ENCODE measurements at regions not wholly inside any gene's neighbourhood (a gene's known extent, or its start where the extent isn't known, plus 50 kb on each side); places are given as distances from the start of the nearest gene placed in this dataset.

GRCh38 chr2:181250691-181251090, 206.5 kb upstream of the ITGA4 start:
- no peaks in the 10 kb centered on the region for H3K4me1 ChIP-seq (ENCODE audit: control insufficient read depth in 1 of 2, insufficient read depth in 2 of 2, low read length in 2 of 2)
- no peaks in the 10 kb centered on the region for H3K36me3 ChIP-seq (ENCODE audit: control insufficient read depth in 1 of 2, insufficient read depth in 2 of 2, low read length in 2 of 2)
- H3K27me3 ChIP-seq (ENCODE audit: low read depth, low read length) = no peaks in the 10 kb centered on the region
- H3K4me3 ChIP-seq (ENCODE audit: low read depth in 1 of 2, low read length in 2 of 2) = no peak overlapping the region
- no peaks in the 10 kb centered on the region for H3K9me3 ChIP-seq (ENCODE audit: control insufficient read depth in 1 of 2, low read length in 2 of 2)
- no peak overlapping the region for H3K27ac ChIP-seq (ENCODE audit: low read length)

- no peaks in the 10 kb centered on the region for H3K4me1 ChIP-seq (ENCODE audit: control insufficient read depth in 1 of 2, insufficient read depth in 2 of 2, low read length in 2 of 2)
- no peaks in the 10 kb centered on the region for H3K27me3 ChIP-seq (ENCODE audit: low read depth, low read length)
- H3K27ac ChIP-seq (ENCODE audit: low read length) = no peak overlapping the region
These were observed 204.7 kb upstream of the ITGA4 start for GRCh38 chr2:181252262-181253148.

GRCh38 chr2:181253438-181253837, 203.7 kb upstream of the ITGA4 start:
- no peak overlapping the region for H3K4me3 ChIP-seq (ENCODE audit: low read depth in 1 of 2, low read length in 2 of 2)
- no peaks in the 10 kb centered on the region for H3K9me3 ChIP-seq (ENCODE audit: control insufficient read depth in 1 of 2, low read length in 2 of 2)
- H3K27me3 ChIP-seq (ENCODE audit: low read depth, low read length) = no peaks in the 10 kb centered on the region
- no peaks in the 10 kb centered on the region for H3K36me3 ChIP-seq (ENCODE audit: control insufficient read depth in 1 of 2, insufficient read depth in 2 of 2, low read length in 2 of 2)
- H3K27ac ChIP-seq (ENCODE audit: low read length) = no peak overlapping the region
- H3K4me1 ChIP-seq (ENCODE audit: control insufficient read depth in 1 of 2, insufficient read depth in 2 of 2, low read length in 2 of 2) = no peaks in the 10 kb centered on the region

More at GRCh38 chr2:181252262-181253148, 204.7 kb upstream of the ITGA4 start:
- Histone ChIP-seq H3K9me3 (ENCODE audit: control insufficient read depth in 1 of 2, low read length in 2 of 2) (no peaks in the 10 kb centered on the region), H3K36me3 (ENCODE audit: control insufficient read depth in 1 of 2, insufficient read depth in 2 of 2, low read length in 2 of 2) (no peaks in the 10 kb centered on the region), H3K4me3 (ENCODE audit: low read depth in 1 of 2, low read length in 2 of 2) (no peak overlapping the region)

- Histone ChIP-seq H3K27me3 (ENCODE audit: low read depth, low read length) (no peaks in the 10 kb centered on the region), H3K4me1 (ENCODE audit: control insufficient read depth in 1 of 2, insufficient read depth in 2 of 2, low read length in 2 of 2) (no peaks in the 10 kb centered on the region), H3K27ac (ENCODE audit: low read length) (no peak overlapping the region), H3K36me3 (ENCODE audit: control insufficient read depth in 1 of 2, insufficient read depth in 2 of 2, low read length in 2 of 2) (no peaks in the 10 kb centered on the region), H3K4me3 (ENCODE audit: low read depth in 1 of 2, low read length in 2 of 2) (no peak overlapping the region), H3K9me3 (ENCODE audit: control insufficient read depth in 1 of 2, low read length in 2 of 2) (no peaks in the 10 kb centered on the region)
These were observed 201.5 kb upstream of the ITGA4 start for GRCh38 chr2:181255651-181256050.

- Histone ChIP-seq H3K27me3 (ENCODE audit: low read depth, low read length) (no peaks in the 10 kb centered on the region), H3K27ac (ENCODE audit: low read length) (no peak overlapping the region), H3K4me3 (ENCODE audit: low read depth in 1 of 2, low read length in 2 of 2) (no peak overlapping the region), H3K4me1 (ENCODE audit: control insufficient read depth in 1 of 2, insufficient read depth in 2 of 2, low read length in 2 of 2) (no peaks in the 10 kb centered on the region), H3K36me3 (ENCODE audit: control insufficient read depth in 1 of 2, insufficient read depth in 2 of 2, low read length in 2 of 2) (no peaks in the 10 kb centered on the region), H3K9me3 (ENCODE audit: control insufficient read depth in 1 of 2, low read length in 2 of 2) (no peaks in the 10 kb centered on the region)
These were observed 198.5 kb upstream of the ITGA4 start for GRCh38 chr2:181258720-181259119.

- Histone ChIP-seq H3K9me3 (ENCODE audit: control insufficient read depth in 1 of 2, low read length in 2 of 2) (no peaks in the 10 kb centered on the region), H3K27me3 (ENCODE audit: low read depth, low read length) (no peaks in the 10 kb centered on the region), H3K4me1 (ENCODE audit: control insufficient read depth in 1 of 2, insufficient read depth in 2 of 2, low read length in 2 of 2) (no peaks in the 10 kb centered on the region), H3K27ac (ENCODE audit: low read length) (no peak overlapping the region), H3K4me3 (ENCODE audit: low read depth in 1 of 2, low read length in 2 of 2) (no peak overlapping the region), H3K36me3 (ENCODE audit: control insufficient read depth in 1 of 2, insufficient read depth in 2 of 2, low read length in 2 of 2) (no peaks in the 10 kb centered on the region)
These were observed 194.4 kb upstream of the ITGA4 start for GRCh38 chr2:181262782-181263181.

- H3K27me3 ChIP-seq (ENCODE audit: low read depth, low read length) = no peaks in the 10 kb centered on the region
- H3K9me3 ChIP-seq (ENCODE audit: control insufficient read depth in 1 of 2, low read length in 2 of 2) = no peaks in the 10 kb centered on the region
- H3K4me1 ChIP-seq (ENCODE audit: control insufficient read depth in 1 of 2, insufficient read depth in 2 of 2, low read length in 2 of 2) = no peaks in the 10 kb centered on the region
- no peaks in the 10 kb centered on the region for H3K36me3 ChIP-seq (ENCODE audit: control insufficient read depth in 1 of 2, insufficient read depth in 2 of 2, low read length in 2 of 2)
- no peak overlapping the region for H3K4me3 ChIP-seq (ENCODE audit: low read depth in 1 of 2, low read length in 2 of 2)
- H3K27ac ChIP-seq (ENCODE audit: low read length) = no peak overlapping the region
These were observed 193.2 kb upstream of the ITGA4 start for GRCh38 chr2:181264001-181264400.

GRCh38 chr2:181264441-181264840, 192.7 kb upstream of the ITGA4 start:
- Histone ChIP-seq H3K4me3 (ENCODE audit: low read depth in 1 of 2, low read length in 2 of 2) (no peak overlapping the region), H3K36me3 (ENCODE audit: control insufficient read depth in 1 of 2, insufficient read depth in 2 of 2, low read length in 2 of 2) (no peaks in the 10 kb centered on the region), H3K4me1 (ENCODE audit: control insufficient read depth in 1 of 2, insufficient read depth in 2 of 2, low read length in 2 of 2) (no peaks in the 10 kb centered on the region), H3K27ac (ENCODE audit: low read length) (no peak overlapping the region), H3K27me3 (ENCODE audit: low read depth, low read length) (no peaks in the 10 kb centered on the region), H3K9me3 (ENCODE audit: control insufficient read depth in 1 of 2, low read length in 2 of 2) (no peaks in the 10 kb centered on the region)

GRCh38 chr2:181266614-181267013, 190.6 kb upstream of the ITGA4 start:
- Histone ChIP-seq H3K9me3 (ENCODE audit: control insufficient read depth in 1 of 2, low read length in 2 of 2) (no peaks in the 10 kb centered on the region), H3K27ac (ENCODE audit: low read length) (no peak overlapping the region), H3K27me3 (ENCODE audit: low read depth, low read length) (no peaks in the 10 kb centered on the region), H3K36me3 (ENCODE audit: control insufficient read depth in 1 of 2, insufficient read depth in 2 of 2, low read length in 2 of 2) (no peaks in the 10 kb centered on the region), H3K4me1 (ENCODE audit: control insufficient read depth in 1 of 2, insufficient read depth in 2 of 2, low read length in 2 of 2) (no peaks in the 10 kb centered on the region), H3K4me3 (ENCODE audit: low read depth in 1 of 2, low read length in 2 of 2) (no peak overlapping the region)

- no peaks in the 10 kb centered on the region for H3K36me3 ChIP-seq (ENCODE audit: control insufficient read depth in 1 of 2, insufficient read depth in 2 of 2, low read length in 2 of 2)
- no peak overlapping the region for H3K27ac ChIP-seq (ENCODE audit: low read length)
- no peaks in the 10 kb centered on the region for H3K9me3 ChIP-seq (ENCODE audit: control insufficient read depth in 1 of 2, low read length in 2 of 2)
- H3K4me1 ChIP-seq (ENCODE audit: control insufficient read depth in 1 of 2, insufficient read depth in 2 of 2, low read length in 2 of 2) = no peaks in the 10 kb centered on the region
- H3K27me3 ChIP-seq (ENCODE audit: low read depth, low read length) = no peaks in the 10 kb centered on the region
- no peak overlapping the region for H3K4me3 ChIP-seq (ENCODE audit: low read depth in 1 of 2, low read length in 2 of 2)
These were observed 188.9 kb upstream of the ITGA4 start for GRCh38 chr2:181268174-181268867.

GRCh38 chr2:181273986-181274385, 183.2 kb upstream of the ITGA4 start:
- Histone ChIP-seq H3K4me1 (ENCODE audit: control insufficient read depth in 1 of 2, insufficient read depth in 2 of 2, low read length in 2 of 2) (no peaks in the 10 kb centered on the region), H3K27me3 (ENCODE audit: low read depth, low read length) (no peaks in the 10 kb centered on the region), H3K27ac (ENCODE audit: low read length) (no peak overlapping the region), H3K36me3 (ENCODE audit: control insufficient read depth in 1 of 2, insufficient read depth in 2 of 2, low read length in 2 of 2) (no peaks in the 10 kb centered on the region), H3K9me3 (ENCODE audit: control insufficient read depth in 1 of 2, low read length in 2 of 2) (no peaks in the 10 kb centered on the region), H3K4me3 (ENCODE audit: low read depth in 1 of 2, low read length in 2 of 2) (no peak overlapping the region)

Data from muscle layer of duodenum (tissue), 2 donors.